Dendritic cell treated with granulocyte-macrophage colony-stimulating factor and Interleukin-4, amounts not matched to agents 40 ng/mL and 50 ng/mL, for 4 days (primary cell): ENCODE measurements at regions not wholly inside any gene's neighbourhood (a gene's known extent, or its start where the extent isn't known, plus 50 kb on each side); places are given as distances from the start of the nearest gene placed in this dataset.

Source experiments
- H3K27ac Mint-ChIP-seq: one replicate; pipeline ENCODE4 v1.8.0; 2022; ENCODE audit warnings: mild to moderate bottlenecking, mixed read lengths
- H3K27me3 Mint-ChIP-seq: one replicate; pipeline ENCODE4 v1.8.0; 2022; ENCODE audit warnings: mild to moderate bottlenecking, mixed read lengths
- H3K36me3 Mint-ChIP-seq: one replicate; pipeline ENCODE4 v1.8.0; 2022; ENCODE audit warnings: low read depth, mixed read lengths
- H3K4me1 Mint-ChIP-seq: one replicate; pipeline ENCODE4 v1.8.0; 2022; ENCODE audit warnings: low read depth, mixed read lengths
- H3K4me3 Mint-ChIP-seq: one replicate; pipeline ENCODE4 v1.8.0; 2022; ENCODE audit warnings: mild to moderate bottlenecking, moderate library complexity, mixed read lengths
- H3K9me3 Mint-ChIP-seq: one replicate; pipeline ENCODE4 v1.8.0; 2022; ENCODE audit warnings: mixed read lengths
- intact Hi-C: fragments of 100-400 bp; cut with micrococcal nuclease; formaldehyde crosslinking; loops from one replicate; pipeline ENCODE4 v1.15.0; 2022

DNA sequence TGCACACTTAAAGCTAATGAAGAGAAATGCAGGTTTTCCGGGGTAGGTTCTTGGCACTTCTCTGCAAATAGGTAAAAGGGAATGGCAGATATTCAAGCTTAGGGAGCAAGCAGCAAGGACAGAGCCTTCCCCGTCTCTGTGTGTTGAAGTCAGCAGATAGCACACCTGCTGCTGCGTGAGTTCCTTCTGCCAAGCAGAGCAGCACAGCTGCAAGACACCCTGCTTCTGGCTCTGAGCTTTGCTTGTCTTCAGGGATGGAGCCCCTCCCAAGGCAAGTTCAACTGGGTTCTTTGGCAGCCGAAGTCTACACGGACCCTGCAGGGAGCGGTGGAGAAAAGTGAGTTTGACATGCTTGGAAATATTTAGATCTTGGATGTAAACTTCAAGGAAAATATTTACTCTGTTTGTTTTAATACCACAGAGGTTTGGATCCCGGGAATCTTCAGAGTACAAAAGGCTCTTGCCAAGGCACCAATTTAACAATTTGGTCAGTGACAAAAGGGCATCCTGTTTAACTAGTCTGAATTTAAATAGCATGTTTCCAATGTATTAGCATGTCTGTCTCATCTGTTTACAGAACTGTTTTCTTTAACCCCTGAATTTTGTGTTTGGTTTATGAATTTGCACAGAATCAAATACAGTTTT lies 113.4 kb upstream of the KCNJ16 start:
- Mint-ChIP-seq H3K27me3 (no peaks in the 10 kb centered on the region), H3K4me3 (no peak overlapping the region), H3K27ac (no peak overlapping the region), H3K9me3 (peaks cover 9% of the 10 kb centered on the region), H3K36me3 (no peaks in the 10 kb centered on the region), H3K4me1 (no peaks in the 10 kb centered on the region)
- intact Hi-C loops = no loop called here

DNA sequence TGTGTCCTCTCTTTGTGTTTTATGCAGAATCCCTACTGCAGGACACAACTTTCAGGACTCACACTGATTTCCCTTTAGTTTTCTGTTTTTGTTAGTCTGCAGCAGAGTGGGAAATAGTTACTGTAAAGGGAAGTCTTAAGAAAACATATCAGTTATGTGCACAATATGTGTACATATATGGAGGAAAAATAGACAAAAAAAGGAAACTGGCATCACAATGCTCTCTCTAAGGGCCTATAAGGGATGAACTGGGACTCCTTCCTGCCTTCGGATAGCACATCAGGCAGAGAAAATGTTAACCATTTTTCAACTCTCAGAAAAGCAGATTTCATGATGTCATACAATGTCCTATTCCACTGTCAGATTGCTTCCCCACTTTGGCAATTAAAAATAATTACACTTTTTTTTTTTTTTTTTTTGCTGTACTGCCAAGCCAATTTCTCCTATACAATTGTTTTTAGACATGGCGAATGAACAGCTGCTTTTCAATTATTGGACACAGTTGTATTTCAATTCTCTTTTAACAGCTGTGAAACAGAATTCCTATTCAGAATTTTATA lies 112.5 kb upstream of the KCNJ16 start:
- Mint-ChIP-seq H3K4me1 (no peaks in the 10 kb centered on the region), H3K27ac (no peak overlapping the region)
- intact Hi-C loops = no loop called here

DNA sequence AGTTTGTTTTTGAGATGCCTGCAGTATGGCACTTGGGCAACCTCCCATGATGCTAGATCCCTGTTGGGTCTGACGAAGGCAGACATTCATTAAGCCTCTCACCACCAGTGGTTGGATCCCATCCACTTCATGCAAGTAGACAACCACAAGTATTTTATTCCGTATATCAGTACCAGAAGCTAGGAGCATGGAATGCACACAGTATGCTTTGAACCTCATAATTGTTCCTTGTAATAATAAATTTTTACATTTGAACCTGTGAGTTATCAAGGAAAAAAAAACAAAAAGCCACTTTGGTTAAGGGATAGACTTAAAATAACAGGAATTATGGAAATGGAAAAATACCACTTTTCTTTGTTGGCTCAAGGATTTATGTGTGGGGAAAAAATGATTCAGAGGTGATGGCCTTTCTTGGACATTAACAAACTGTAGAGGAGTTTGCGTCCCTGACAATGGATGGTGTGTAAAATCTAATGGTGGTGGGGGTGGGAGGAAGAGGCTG lies 107.1 kb upstream of the KCNJ16 start:
- no peaks in the 10 kb centered on the region for H3K36me3 Mint-ChIP-seq
- no peak overlapping the region for H3K27ac Mint-ChIP-seq
- H3K9me3 Mint-ChIP-seq = peaks cover 9% of the 10 kb centered on the region
- intact Hi-C loops = no loop called here
- no peak overlapping the region for H3K4me3 Mint-ChIP-seq
- no peaks in the 10 kb centered on the region for H3K27me3 Mint-ChIP-seq
- no peaks in the 10 kb centered on the region for H3K4me1 Mint-ChIP-seq

More for the DNA sequence above, 112.5 kb upstream of the KCNJ16 start:
- Mint-ChIP-seq H3K9me3 (peaks cover 9% of the 10 kb centered on the region), H3K27me3 (no peaks in the 10 kb centered on the region), H3K4me3 (no peak overlapping the region), H3K36me3 (no peaks in the 10 kb centered on the region)

DNA sequence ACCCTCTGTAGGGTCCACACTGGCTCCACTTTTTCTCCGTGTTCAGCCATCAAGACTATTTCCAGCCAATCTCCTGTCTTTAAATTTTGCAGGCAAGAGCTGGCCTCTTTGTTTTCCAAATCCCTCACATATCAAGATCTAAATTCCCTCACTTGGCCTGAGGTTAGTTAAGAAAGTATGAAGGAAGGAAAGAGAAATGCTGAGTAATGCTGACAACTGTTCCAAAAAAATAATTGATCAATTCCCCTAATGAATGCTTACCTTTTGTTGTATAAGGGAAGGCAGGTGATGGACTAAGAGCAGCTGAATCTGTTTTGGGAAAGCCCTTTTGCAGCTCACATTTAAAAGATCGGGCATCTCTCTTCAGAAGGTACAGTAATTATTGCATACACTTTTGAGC lies 105.1 kb upstream of the KCNJ16 start:
- intact Hi-C loops = no loop called here
- Mint-ChIP-seq H3K4me3 (no peak overlapping the region), H3K27me3 (no peaks in the 10 kb centered on the region), H3K9me3 (peaks cover 20% of the 10 kb centered on the region), H3K4me1 (no peaks in the 10 kb centered on the region), H3K36me3 (no peaks in the 10 kb centered on the region), H3K27ac (no peak overlapping the region)

DNA sequence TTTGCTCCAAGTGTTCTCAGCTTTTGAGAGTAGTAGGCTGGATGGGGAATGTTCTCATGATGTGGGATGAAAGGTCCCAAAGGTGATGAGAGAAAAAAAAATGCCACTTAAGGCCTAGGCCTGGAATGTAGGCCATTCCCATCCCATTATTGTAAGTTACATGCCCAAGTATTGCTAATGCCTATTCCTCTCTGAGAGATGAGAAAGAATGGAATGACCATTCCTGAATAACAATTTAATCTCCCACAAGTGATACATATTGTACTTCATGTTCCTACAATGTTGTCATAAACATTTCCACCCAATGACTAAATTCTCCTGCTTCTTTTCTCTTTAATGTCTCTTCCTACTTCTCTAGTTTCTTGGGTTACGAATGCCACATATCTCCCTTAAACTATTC lies 102.8 kb upstream of the KCNJ16 start:
- H3K27me3 Mint-ChIP-seq = no peaks in the 10 kb centered on the region
- no peaks in the 10 kb centered on the region for H3K36me3 Mint-ChIP-seq
- intact Hi-C loops = no loop called here
- peaks cover 14% of the 10 kb centered on the region for H3K9me3 Mint-ChIP-seq
- H3K27ac Mint-ChIP-seq = no peak overlapping the region
- no peaks in the 10 kb centered on the region for H3K4me1 Mint-ChIP-seq
- H3K4me3 Mint-ChIP-seq = no peak overlapping the region

DNA sequence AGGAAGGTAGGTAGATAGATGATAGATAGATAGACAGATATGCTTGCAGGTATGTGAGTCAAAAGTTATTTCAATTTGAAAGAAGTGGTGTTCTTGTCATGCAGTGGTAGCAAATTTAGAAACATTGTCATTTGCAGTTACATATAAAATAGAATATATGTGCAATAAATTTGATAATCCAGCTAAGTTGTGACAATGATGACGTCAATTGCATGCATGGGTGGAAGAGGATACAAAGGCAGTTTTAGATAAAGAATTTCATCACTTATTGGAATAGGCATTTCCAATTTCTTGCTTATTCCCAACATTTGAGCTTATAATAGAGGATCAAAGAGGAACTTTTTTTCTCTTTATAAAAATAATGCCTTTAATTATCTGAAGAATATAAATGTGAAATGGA lies 99.2 kb upstream of the KCNJ16 start:
- no peaks in the 10 kb centered on the region for H3K36me3 Mint-ChIP-seq
- H3K27ac Mint-ChIP-seq = no peak overlapping the region
- H3K4me3 Mint-ChIP-seq = no peak overlapping the region
- peaks cover 14% of the 10 kb centered on the region for H3K9me3 Mint-ChIP-seq
- H3K4me1 Mint-ChIP-seq = no peaks in the 10 kb centered on the region
- no peaks in the 10 kb centered on the region for H3K27me3 Mint-ChIP-seq
- intact Hi-C loops = no loop called here

DNA sequence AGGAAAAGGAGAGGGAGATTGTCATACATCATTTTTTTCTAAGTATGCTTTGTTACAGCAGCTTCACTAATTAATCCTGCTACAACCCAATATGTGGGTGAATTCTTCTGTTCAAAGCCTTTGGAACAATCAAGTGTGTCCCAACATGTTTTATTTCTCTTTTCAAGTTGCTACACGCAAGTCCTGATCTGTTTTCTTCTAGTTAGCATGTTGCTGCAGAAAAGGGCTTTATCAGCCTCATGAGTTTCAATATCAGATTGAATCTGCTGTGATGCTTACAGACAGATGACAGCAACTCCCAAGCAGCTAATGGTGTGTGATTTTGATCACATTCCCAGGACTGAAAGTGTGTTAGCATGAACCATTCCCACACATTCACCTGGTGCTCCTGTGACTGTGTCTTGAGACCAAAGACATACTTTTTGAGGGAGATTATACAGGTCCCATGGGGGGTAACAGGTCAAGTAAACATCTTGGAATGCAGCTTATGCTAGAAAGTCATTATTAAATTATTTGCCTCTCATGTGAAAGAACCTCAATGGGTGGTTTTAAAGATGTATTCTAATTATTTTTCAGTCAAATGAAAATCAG lies 96.9 kb upstream of the KCNJ16 start:
- H3K27me3 Mint-ChIP-seq = no peaks in the 10 kb centered on the region
- H3K9me3 Mint-ChIP-seq = peaks cover 14% of the 10 kb centered on the region
- intact Hi-C loops = no loop called here
- no peaks in the 10 kb centered on the region for H3K4me1 Mint-ChIP-seq
- no peak overlapping the region for H3K27ac Mint-ChIP-seq
- no peaks in the 10 kb centered on the region for H3K36me3 Mint-ChIP-seq
- no peak overlapping the region for H3K4me3 Mint-ChIP-seq

DNA sequence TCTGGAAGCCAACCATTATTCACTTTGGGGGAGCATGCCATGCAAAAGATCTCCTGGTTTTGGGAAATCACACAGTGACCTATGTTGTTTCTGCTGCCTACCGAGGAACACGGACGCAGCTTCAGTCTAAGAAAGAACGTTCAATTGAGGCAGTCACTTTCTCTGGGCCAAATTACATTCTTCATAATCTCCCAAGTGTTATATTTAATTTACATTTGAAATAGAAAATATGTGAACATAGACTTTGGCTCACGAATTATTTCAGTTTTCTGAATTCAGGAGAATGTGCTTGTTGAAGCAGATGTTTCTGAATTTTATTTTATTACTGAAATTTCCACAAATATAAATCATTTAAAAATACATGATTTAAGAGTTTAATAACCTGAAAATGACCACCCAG lies 93.6 kb upstream of the KCNJ16 start:
- intact Hi-C loops = no loop called here
- Mint-ChIP-seq H3K27ac (no peak overlapping the region), H3K9me3 (peaks cover 4% of the 10 kb centered on the region), H3K4me1 (no peaks in the 10 kb centered on the region), H3K4me3 (no peak overlapping the region), H3K36me3 (no peaks in the 10 kb centered on the region), H3K27me3 (no peaks in the 10 kb centered on the region)

DNA sequence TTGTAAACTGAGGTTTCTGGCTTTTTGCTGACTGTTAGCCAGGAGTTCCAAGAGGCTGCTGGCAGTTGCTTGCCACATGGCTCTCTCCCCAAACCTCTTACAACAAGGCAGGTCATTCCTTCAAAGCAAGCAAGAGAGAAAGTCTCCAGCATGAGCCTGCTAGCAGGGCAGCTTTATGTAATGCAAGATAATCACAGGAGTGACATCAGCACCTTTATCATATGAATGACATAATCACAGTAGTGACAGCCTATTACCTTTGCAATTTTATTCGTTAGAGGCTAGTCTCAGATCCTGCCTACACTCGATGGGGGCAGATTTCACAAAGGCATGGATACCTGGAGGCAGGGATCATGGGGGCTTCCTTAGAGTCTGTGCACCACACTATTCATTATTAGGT lies 79.5 kb upstream of the KCNJ16 start:
- Mint-ChIP-seq H3K9me3 (peaks cover 7% of the 10 kb centered on the region), H3K4me1 (no peaks in the 10 kb centered on the region), H3K36me3 (no peaks in the 10 kb centered on the region), H3K27ac (no peak overlapping the region), H3K27me3 (no peaks in the 10 kb centered on the region), H3K4me3 (no peak overlapping the region)
- intact Hi-C loops = no loop called here

DNA sequence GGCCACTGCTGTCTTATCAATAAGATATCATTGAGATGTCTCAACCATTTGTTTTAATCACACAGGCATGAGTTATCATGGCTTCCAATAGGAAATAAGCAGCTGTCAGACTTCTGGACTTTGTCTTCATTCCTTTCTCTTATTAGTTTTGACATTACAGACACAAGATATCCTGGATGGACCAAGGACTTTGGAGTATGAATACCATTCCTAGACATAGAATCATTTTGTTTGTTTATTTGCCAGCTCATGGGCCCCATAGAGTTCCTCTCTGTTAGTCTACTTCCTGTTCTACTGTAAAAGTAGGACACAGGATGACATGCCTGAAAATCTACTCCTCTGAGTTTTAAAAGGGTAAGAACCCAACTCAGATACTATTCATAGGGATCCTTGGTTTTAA lies 77.7 kb upstream of the KCNJ16 start:
- intact Hi-C loops = no loop called here
- peaks cover 7% of the 10 kb centered on the region for H3K9me3 Mint-ChIP-seq
- no peak overlapping the region for H3K27ac Mint-ChIP-seq
- no peaks in the 10 kb centered on the region for H3K4me1 Mint-ChIP-seq
- no peaks in the 10 kb centered on the region for H3K36me3 Mint-ChIP-seq
- H3K27me3 Mint-ChIP-seq = no peaks in the 10 kb centered on the region
- H3K4me3 Mint-ChIP-seq = no peak overlapping the region

DNA sequence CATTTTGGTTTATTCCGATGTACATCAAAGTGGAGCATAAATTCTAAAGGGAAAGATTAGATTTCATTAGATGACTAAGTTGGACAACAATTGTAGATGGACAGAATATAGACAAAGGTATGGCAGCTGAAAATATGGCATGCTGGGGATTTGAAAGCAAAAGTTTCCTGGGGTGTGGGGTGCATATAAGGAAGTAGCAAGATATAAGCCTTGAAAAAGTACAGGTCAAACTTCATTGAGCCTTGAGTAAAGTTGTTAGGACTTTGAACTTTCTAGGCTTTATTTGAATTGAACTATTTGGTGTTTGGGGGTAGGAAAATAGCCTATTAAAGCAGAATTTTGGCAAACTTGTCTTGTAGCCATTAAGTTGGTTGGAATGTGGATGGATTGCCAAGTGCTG lies 75.8 kb upstream of the KCNJ16 start:
- peaks cover 16% of the 10 kb centered on the region for H3K9me3 Mint-ChIP-seq
- no peaks in the 10 kb centered on the region for H3K36me3 Mint-ChIP-seq
- H3K4me1 Mint-ChIP-seq = no peaks in the 10 kb centered on the region
- H3K27ac Mint-ChIP-seq = no peak overlapping the region
- no peak overlapping the region for H3K4me3 Mint-ChIP-seq
- intact Hi-C loops = no loop called here
- no peaks in the 10 kb centered on the region for H3K27me3 Mint-ChIP-seq

DNA sequence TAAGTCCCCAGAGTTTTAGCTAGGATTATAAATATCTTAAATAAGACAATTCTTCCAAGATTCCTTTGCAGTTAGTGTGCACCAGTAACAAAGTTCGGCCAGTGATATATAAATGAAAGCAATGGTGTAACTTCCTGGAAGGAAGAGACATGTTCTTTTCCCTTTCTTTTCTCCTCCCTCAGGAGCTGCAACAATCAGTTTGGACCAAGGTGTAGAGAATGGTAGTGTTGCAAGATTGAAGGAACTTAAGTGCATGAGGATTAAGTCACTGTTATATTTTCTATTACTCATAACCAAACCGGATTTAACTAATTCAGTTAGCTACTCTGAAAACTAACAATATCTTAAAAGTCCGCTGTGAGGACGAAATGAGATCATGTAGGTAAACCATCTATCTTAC lies 68.9 kb upstream of the KCNJ16 start:
- no peaks in the 10 kb centered on the region for H3K27me3 Mint-ChIP-seq
- no peak overlapping the region for H3K27ac Mint-ChIP-seq
- no peaks in the 10 kb centered on the region for H3K4me1 Mint-ChIP-seq
- no peak overlapping the region for H3K4me3 Mint-ChIP-seq
- H3K9me3 Mint-ChIP-seq = peaks cover 9% of the 10 kb centered on the region
- intact Hi-C loops = no loop called here
- no peaks in the 10 kb centered on the region for H3K36me3 Mint-ChIP-seq

DNA sequence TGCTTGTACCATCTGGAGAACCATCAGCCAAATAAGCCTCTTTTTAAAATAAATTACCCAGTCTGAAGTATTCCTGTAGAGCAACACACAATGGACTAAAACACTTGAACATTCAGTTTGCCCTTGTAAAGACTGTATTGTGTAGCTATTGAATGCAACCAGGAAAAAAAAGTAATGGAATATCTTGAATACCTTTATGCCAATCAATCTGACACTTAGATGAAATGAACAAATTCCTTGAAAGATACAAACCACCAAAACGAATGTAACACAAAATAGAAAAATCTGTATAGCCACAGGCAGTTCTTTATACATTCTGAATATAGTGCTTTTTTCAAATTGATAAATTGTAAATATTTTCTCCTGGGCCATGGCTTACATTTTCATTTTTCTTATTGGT lies 63.3 kb upstream of the KCNJ16 start:
- no peak overlapping the region for H3K27ac Mint-ChIP-seq
- no peaks in the 10 kb centered on the region for H3K4me1 Mint-ChIP-seq
- H3K9me3 Mint-ChIP-seq = no peaks in the 10 kb centered on the region
- H3K4me3 Mint-ChIP-seq = no peak overlapping the region
- no peaks in the 10 kb centered on the region for H3K36me3 Mint-ChIP-seq
- no peaks in the 10 kb centered on the region for H3K27me3 Mint-ChIP-seq
- intact Hi-C loops = no loop called here

DNA sequence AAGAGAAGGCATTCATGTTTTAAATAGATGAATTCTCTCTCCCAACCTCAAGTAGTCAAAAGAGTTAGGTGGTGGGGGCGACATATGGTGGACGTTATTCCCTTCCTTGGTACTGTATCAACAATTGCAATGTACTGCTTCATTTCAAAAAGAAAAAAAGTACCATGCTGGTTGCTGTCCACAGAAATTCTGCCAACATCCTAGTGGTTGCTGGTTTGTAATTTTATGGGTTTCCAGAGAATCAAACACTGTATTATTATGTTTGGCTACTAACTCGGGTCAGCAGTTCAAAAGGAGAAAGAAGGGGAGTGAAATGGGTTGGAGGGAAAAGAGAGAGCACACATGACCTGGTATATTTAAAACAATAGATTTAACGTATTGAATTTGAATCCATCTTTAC lies 61.1 kb upstream of the KCNJ16 start:
- H3K9me3 Mint-ChIP-seq = no peaks in the 10 kb centered on the region
- H3K27me3 Mint-ChIP-seq = no peaks in the 10 kb centered on the region
- intact Hi-C loops = no loop called here
- no peak overlapping the region for H3K4me3 Mint-ChIP-seq
- no peak overlapping the region for H3K27ac Mint-ChIP-seq
- no peaks in the 10 kb centered on the region for H3K4me1 Mint-ChIP-seq
- H3K36me3 Mint-ChIP-seq = no peaks in the 10 kb centered on the region

DNA sequence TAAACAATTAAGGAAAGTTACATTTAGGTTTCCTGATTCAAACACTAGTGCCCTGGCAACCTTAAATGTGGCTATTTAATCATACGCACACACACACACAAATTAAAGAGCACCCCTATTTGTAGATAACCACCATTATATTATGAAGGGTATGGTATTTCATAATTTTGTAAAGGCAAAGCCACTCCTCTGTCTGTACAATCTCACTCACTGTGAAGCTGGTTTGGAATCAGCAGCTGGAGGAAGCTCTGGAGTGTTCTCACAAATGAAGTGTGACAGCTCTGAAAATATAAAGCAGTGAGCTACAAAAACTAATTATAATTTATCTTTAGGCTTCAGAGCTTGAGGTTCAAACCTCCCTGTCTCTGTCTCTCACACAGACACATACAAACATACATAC lies 57.9 kb upstream of the KCNJ16 start:
- intact Hi-C loops = no loop called here
- H3K27me3 Mint-ChIP-seq = no peaks in the 10 kb centered on the region
- H3K9me3 Mint-ChIP-seq = no peaks in the 10 kb centered on the region
- H3K27ac Mint-ChIP-seq = no peak overlapping the region
- H3K4me3 Mint-ChIP-seq = no peak overlapping the region
- peaks cover 1% of the 10 kb centered on the region for H3K4me1 Mint-ChIP-seq
- no peaks in the 10 kb centered on the region for H3K36me3 Mint-ChIP-seq
